ENCODE measurements at regions not wholly inside any gene's neighbourhood (a gene's known extent, or its start where the extent isn't known, plus 50 kb on each side); places are given as distances from the start of the nearest gene placed in this dataset.
"Not testable (repeated sequence)": the region's sequence is repeated elsewhere in the genome, so short reads cannot be mapped to it uniquely, and the experiment has no call there.

DNA sequence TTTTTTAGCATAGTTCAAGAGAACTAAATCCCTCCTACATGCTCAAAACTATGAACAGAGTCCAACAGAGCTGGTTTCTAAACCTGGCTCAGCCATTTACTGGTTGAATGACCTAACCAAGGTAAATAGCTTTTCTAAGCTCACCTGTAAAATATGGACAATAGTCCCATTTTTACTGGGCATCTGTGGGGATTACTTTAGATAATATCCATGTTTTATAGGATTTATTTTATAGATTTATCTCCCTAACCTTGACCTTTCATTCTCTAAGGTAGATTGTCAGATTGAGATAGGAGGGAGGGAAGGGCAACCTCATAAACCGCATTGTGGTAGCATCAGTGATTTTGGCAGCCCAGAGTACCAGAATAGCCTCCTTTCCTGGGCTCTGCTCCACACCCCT, 178.5 kb upstream of the TOX3 start:
- no peak for DNase-seq

DNA sequence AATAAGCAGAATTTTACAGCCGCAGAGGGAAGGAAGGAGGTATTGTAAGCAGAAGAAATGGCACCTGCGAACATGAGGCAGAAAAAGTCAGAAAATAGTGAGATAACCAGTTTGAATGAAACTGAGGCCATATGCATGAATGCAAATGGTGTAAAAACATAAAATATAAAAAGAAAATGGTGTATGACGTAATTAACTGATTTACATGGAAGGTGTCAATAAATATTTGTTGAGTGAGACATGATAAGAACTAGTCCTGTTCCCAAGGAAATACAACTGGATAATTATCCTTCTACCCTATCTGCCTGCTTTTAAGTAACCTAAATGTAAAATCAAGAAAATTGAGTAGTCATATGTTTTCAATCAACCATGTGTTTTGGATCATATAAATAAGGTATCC, 178.1 kb upstream of the TOX3 start:
- no peak for DNase-seq

DNA sequence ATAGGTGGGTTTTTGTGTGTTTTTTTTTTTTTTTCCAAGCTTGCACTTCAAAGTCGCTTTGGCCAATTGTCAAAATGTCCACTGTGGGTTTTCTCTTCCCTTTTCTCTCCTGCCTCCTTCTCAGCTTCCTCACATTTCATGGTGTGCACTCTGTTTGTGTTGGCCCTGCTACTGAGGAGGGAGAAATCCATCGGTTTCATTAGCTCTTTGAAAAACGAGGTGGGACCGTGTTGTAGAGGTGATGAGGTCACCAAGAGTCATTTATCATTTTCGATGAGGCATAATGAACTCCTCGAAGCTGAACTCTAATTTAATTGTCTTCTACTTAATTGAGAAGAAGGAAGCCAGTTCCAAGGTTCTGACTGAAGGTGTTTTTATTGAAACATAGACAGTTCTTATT, 174.4 kb upstream of the TOX3 start:
- DNase-seq, result no peak

DNA sequence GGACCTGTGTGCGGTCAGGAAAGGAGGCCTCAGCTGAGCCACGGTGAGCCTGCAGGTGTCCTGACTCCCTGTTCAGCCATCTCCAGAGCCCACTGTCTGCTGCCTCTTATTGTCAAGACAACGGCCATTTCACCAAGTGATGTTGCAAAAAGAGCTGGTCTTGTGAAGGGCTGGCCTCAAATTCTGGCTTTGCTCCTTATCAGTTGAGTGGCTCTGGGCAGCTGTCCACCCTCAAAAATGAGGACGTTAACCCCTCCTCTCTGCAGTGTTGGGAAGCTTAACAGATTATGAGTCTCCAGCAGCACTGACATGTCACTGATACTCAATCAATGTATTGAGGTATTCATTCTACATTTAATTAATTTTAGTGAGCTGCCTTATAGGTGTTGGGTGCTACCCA, 171.1 kb upstream of the TOX3 start:
- DNase-seq, result no peak

DNA sequence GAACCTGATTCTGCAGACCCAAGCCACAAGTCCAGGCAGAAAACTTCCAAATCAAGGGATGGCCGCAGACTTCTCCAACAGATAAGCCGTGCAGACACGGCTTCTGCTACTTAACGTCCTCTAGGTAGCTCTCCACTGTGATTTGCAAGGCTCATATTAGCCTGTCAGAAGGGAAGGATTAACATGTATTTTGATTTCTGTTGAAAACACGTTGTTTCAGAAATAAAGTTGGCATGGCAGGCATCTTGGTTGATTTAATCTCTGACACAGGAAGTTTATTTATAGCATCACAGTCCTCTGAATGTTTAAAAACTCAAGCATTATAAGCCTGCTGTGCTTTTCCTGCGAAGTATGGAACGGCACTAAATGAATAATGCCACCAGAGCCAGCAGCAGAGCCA, 166.8 kb upstream of the TOX3 start:
- DNase-seq, result no peak

DNA sequence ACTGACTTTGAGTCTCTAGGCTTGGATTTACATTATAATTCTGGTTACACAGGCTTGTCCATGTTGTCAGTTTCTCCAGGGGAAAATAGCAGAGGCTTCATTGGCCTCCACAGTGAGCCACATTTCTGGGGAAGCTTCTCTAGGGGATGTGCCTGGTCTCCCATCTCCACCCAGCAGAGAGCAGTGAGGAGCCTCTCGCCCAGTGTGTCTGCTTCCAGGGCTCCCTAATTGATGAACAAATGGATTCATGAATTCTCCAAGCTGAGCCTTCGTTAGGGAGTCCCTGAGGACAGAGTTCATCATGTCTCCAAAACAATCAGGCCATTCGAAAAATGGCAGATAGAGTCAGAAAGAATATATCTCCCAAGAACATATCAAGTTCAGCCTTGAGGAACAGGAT, 162.4 kb upstream of the TOX3 start:
- DNase-seq, result no peak

DNA sequence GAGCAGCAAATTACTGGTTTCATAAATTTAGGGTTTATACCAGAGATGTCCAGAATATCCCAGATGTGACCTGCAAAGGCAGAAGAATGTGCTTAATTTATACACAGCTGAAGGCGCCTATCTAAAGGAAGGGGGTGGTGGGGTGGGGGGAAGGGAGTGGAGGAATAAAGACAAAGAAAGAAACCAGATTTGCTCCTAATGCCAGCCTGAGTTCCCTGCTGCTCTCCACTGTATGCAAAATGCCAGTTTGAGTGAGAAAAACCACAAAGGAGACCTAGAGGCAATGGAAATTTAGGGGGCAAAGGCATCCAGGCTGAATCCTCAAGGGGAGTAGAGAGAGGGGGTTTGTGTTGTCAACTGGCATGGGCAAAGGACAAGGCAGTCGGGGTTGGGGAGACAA, 161.5 kb upstream of the TOX3 start:
- no peak for DNase-seq

DNA sequence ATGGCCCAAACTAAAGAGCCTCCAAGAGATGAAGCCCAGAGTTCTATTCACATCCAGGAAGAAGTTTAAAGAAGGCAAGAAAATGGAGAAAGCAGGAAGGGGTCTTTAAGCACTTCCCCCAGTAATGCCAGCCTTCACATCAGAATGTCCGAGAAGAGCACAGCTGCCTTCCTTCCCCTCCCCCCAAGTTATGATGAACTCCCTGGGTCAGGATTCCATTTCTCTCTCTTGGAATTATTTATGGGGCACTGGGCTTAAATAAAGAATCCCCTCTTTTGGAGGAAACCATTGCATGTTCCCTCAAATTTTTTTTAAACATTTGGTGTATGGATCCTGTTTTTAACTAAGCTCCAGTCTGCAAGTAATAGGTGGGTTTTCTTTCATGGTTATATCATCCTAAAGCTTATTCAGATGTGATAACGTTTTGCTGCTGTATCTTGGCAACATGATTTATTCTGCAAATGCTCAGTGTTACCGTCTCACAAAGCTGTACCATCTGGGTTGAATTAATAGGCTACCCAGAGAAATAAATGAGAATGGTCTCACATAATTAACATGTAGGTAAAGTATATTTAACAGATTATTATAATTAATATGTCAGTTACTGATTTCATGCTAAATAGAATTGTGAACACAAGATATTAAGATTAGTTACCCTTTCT, 160.9 kb upstream of the TOX3 start:
- no peak for DNase-seq

GRCh38 chr16:52705122-52705521, 158.2 kb upstream of the TOX3 start:
- DNase-seq, result no peak

GRCh38 chr16:52697971-52698370, 151.0 kb upstream of the TOX3 start:
- DNase-seq, result no peak

DNA sequence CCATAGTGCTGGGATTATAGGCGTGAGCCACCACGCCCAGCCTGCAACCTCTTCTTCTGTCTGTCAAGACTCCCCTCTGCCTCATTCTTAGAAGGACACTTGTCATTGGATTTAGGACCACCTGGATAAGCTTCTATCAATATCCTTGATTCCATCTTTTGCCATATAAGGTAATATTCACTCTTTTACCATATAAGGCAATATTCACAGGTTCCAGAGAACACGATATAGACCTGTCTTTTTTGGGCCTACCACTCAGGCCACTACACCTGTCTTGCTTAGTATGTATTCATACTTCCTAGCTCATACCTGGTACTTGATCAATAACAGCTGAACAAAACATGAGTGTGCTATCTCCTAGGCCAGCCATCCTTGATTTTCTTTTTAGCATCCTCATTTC, 149.2 kb upstream of the TOX3 start:
- no peak for DNase-seq

DNA sequence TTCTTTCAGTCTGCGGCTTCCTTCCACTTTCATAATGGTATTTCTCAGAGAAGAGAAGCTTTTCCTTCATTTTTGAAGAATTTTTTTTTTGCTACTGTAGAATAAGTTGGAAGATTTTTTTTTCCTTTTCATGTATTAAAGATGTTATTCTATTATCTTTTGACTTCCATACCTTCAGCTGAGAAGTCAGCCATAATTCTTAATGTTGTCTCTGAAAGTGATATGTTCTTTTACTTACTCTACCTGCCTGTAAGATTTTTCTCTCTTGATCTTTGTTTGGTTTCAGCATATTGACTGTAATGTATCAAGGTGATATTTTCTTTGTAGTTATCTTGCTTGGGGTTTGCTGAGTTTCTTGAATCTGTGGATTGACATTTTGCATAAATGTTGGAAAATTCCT, 143.5 kb upstream of the TOX3 start:
- DNase-seq, result no peak

GRCh38 chr16:52680993-52681392, 134.1 kb upstream of the TOX3 start:
- DNase-seq, result no peak

DNA sequence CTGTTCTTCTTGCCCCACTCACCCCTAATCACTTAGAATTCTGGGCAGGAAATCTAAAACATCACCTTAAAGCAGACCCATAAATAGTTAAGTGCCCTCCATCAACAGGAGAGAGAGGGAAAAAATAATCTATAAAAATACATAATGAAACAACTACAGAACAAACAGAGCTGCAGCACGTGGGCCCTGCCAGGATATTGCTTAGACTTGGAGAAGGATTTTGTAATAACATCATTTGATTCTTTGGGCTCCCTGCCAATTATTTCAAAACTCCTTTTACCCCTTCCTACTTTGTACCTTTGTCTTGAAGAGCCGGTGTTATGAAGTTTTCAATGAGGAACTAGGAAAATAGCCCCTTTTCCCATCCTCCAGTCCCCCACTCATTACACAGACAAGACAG, 130.6 kb upstream of the TOX3 start:
- no peak for DNase-seq

GRCh38 chr16:52676959-52677358, 130.0 kb upstream of the TOX3 start:
- no peak for DNase-seq

DNA sequence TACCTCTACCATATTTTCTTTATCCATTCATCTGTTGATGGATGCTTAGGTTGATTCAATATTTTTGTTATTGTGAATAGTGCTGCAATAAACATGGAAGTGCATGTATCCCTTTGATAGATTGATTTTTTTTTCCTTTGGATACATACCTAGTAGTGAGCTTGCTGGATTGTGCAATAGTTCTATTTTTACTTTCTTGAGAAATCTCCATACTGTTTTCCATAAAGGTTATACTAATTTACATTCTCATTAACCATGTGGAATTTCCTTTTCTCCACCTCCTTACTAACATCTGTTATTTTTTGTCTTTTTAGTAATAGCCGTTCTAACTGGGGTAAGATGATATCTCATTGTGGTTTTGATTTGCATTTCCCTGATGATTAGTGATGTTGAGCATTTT, 124.6 kb upstream of the TOX3 start:
- DNase-seq, result no peak

DNA sequence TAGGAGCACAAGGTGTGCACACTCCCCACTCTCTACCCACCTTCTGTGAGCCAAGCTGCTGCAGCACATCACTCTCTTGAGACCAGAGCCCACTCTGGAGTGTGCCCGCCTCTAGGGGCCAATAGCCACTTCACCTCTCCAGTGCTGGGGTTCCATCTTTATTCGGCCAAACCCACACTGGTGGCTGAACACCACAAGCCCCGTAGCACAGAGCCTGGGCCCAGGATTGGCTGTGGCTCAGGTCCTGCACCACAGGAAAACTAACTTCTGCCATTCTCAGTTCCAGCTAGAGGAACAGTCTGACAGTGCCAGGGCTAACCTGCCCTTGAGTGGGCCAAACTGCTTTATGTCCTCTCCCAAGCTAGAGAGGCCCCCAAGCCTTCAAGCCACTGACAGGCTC, 111.0 kb upstream of the TOX3 start:
- no peak for DNase-seq

DNA sequence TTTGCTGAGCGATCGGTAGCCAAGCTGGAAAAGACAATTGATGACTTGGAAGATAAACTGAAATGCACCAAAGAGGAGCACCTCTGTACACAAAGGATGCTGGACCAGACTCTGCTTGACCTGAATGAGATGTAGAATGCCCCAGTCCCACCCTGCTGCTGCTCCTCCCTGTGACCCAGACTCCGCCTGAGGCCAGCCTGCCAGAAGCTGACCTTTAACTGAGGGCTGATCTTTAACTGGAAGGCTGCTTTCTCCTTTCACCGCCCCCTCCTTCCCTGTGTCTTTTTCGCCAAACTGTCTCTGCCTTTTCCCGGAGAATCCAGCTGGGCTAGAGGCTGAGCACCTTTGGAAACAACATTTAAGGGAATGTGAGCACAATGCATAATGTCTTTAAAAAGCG, 109.0 kb upstream of the TOX3 start:
- DNase-seq, result not testable (repeated sequence)

DNA sequence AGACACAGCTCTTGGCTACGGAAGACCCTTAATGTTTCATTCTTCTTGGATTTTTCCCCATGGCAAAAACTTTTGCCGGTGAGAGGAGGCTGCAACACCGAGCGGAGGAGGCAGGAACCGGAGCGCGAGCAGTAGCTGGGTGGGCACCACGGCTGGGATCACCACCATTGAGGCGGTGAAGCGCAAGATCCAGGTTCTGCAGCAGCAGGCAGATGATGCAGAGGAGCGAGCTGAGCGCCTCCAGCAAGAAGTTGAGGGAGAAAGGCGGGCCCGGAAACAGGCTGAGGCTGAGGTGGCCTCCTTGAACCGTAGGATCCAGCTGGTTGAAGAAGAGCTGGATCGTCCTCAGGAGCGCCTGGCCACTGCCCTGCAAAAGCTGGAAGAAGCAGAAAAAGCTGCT, 108.2 kb upstream of the TOX3 start:
- not testable (repeated sequence) for DNase-seq

GRCh38 chr16:52652033-52652432, 105.1 kb upstream of the TOX3 start:
- DNase-seq, result no peak

- DNase-seq, result no peak
Observed at GRCh38 chr16:52650789-52651188, 103.8 kb upstream of the TOX3 start.

- no peak for DNase-seq
Observed at GRCh38 chr16:52650318-52650717, 103.4 kb upstream of the TOX3 start.

GRCh38 chr16:52649870-52650269, 102.9 kb upstream of the TOX3 start:
- no peak for DNase-seq

DNA sequence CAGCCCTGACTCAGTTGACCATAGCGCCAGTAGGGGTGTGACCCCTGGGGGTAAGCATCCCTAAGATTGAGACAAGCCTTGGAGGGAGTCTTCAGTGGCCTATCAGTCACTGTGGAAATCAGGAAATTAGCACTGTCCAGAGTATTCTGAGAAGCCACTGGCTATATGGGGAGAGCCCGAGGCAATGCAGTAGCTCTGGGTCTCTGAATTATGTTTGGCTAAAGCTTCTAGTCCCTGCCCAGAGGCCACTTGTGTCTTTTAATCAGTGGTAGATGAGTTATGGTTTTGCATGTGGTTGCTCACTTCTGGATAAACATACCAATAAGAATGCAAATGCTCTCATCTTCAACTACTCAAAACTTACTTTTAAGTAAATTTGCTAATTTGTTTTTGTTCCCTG, 100.6 kb upstream of the TOX3 start:
- DNase-seq, result no peak

DNA sequence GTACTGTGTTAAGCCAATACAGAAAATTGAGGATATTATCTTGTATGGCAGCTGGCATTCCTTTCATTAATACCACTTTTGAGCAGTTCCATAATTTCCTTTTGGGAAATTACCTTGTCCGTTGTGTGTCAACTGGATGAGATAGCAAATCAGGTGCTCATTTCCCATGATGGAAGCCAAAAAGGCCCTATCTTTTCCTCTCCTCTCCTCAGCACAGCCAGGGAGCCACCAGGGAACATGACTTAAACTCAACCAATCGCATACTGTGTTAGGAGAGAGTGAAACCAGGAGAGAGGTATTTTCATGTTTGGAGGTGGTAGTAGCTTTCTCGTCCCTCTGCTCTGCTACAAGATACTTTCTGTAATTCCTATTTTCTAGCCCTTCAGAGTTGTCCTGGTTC, 96.1 kb upstream of the TOX3 start:
- DNase-seq, result no peak

- DNase-seq, result no peak
Observed at GRCh38 chr16:52634528-52634927, 87.6 kb upstream of the TOX3 start.
